GM12873 (cell line): ENCODE measurements at regions not wholly inside any gene's neighbourhood (a gene's known extent, or its start where the extent isn't known, plus 50 kb on each side); places are given as distances from the start of the nearest gene placed in this dataset.

ENCODE experiments used
- TF ChIP-seq, protein P1 (sequence below): IDR thresholded peaks from 2 replicates; pipeline ENCODE4 v1.5.1; 2012; ENCODE audit warnings: low read depth, mild to moderate bottlenecking, moderate library complexity, low read length, control low read depth; ENCODE audit not compliant: insufficient read depth; ENCODE audit errors: missing control alignments

GRCh38 chr4:138911909-138912703 is 103.5 kb upstream of the NOCT start:
- TF ChIP-seq, protein P1, sequence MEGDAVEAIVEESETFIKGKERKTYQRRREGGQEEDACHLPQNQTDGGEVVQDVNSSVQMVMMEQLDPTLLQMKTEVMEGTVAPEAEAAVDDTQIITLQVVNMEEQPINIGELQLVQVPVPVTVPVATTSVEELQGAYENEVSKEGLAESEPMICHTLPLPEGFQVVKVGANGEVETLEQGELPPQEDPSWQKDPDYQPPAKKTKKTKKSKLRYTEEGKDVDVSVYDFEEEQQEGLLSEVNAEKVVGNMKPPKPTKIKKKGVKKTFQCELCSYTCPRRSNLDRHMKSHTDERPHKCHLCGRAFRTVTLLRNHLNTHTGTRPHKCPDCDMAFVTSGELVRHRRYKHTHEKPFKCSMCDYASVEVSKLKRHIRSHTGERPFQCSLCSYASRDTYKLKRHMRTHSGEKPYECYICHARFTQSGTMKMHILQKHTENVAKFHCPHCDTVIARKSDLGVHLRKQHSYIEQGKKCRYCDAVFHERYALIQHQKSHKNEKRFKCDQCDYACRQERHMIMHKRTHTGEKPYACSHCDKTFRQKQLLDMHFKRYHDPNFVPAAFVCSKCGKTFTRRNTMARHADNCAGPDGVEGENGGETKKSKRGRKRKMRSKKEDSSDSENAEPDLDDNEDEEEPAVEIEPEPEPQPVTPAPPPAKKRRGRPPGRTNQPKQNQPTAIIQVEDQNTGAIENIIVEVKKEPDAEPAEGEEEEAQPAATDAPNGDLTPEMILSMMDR, result no peak

DNA sequence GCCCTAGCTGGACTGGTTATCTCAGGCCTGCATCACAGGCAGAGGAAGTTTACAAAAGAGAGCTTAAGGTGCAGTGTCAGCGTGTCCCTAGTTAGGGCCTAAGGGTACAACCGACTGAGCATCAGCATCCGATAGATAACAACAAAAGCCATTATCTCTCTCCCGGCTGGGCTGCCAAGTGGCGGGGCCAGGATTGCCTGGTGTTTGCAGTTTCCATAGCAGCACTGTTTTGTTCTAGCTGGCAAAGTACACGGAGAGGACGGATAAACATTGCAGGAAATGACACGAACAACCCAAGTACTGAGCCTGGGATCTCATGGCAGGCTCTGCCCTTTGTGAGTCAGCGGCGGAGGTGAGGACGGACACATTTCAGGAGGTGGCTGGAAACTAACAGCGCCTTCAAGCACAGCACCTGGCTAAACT is 104.7 kb upstream of the NOCT start:
- TF ChIP-seq, protein P1, result no peak

GRCh38 chr4:138910195-138910913 is 105.2 kb upstream of the NOCT start:
- TF ChIP-seq, protein P1, result no peak

DNA sequence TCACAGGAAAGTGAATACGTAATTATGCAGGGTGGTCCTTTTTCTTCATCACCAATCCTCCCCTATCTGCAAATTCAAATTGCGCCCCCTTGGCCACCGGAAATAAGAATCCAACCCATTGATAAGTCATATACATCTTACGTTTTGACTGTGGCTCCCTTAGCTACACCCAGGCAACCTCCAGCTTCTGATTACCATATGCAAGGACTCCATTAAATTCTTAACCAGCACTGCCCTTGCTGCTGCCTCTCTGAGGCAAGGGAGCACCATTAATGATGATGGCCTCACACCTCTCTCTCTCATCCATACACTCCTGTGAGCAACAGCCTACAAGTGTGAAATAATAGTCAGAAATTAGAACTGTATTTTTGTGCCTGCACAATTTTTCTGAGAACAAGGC is 106.0 kb upstream of the NOCT start:
- TF ChIP-seq, protein P1, result no peak

- TF ChIP-seq, protein P1, result no peak
Observed at GRCh38 chr4:138908134-138908533, 107.4 kb upstream of the NOCT start.

DNA sequence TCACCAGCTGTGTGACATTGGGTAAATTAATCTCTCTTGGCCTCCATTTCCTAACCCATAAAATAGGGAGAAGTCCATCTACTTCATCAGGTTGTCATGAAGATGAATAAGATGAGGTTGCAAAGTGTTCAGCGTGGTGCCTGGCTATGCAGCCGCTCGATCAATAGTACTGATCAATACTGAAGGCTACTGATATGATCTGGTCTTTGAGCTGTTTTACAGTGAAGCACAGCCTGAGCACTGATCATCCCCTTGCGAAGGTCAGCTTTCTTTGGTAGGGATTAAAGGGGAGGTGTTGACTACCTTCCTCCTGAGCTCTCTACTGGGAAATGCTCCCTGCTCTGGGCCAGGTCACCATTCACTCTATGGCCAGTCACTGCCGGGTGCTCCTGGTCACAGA is 108.4 kb upstream of the NOCT start:
- TF ChIP-seq, protein P1, result no peak

DNA sequence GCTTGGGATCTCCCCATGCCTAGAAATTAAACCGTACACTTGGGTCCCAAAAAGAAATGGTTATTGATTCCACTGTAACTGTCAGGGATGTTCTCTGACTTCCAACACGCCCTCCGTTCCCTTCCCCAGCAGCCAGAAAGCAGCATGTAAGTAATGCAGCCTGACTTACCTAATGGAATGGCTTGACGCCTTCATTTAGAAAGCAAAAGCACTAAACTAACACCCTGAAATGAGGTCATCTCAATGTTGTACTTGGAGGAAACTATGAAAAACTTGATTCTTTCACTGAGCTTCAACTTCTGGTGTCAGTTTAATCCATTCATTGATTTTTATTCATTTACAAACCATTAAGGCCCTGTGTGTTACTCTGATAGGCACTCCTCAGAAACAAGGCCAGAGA is 110.8 kb upstream of the NOCT start:
- TF ChIP-seq, protein P1, result no peak
